Upper lobe of left lung (tissue), 6 donors: ENCODE measurements at regions not wholly inside any gene's neighbourhood (a gene's known extent, or its start where the extent isn't known, plus 50 kb on each side); places are given as distances from the start of the nearest gene placed in this dataset.

ENCODE experiments used
- ATAC-seq, 2 donors: fragments of 200-7000 bp; cut with Tn5 transposase; one replicate each; pipeline ENCODE4 v1.9.1; 2022; ENCODE audit warnings: mild to moderate bottlenecking in 2 of 2, moderate library complexity in 2 of 2; ENCODE audit not compliant: low FRiP score in 2 of 2
- DNase-seq, 2 donors: peaks; one replicate each; pipeline ENCODE4 v3.0.0-alpha.2; 2019 to 2020
- H3K27ac ChIP-seq, 4 donors: fragments of 200-600 bp; sonication (generic); one replicate each; pipeline ENCODE4 v1.5.1; 2016 to 2019
- H3K27me3 ChIP-seq, 4 donors: fragments of 200-600 bp; sonication (generic); one replicate each; pipeline ENCODE4 v1.5.1; 2017 to 2019
- H3K36me3 ChIP-seq, 4 donors: fragments of 200-600 bp; sonication (generic); one replicate each; pipeline ENCODE4 v1.5.1; 2016 to 2019
- H3K4me1 ChIP-seq, 4 donors: fragments of 200-600 bp; sonication (generic); one replicate each; pipeline ENCODE4 v1.5.1; 2018 to 2019
- H3K4me3 ChIP-seq, 4 donors: fragments of 200-600 bp; sonication (generic); one replicate each; pipeline ENCODE4 v1.5.1; 2017 to 2019; ENCODE audit warnings: mild to moderate bottlenecking in 2 of 4, moderate library complexity in 1 of 4
- H3K9me3 ChIP-seq, 4 donors: fragments of 200-600 bp; sonication (generic); one replicate each; pipeline ENCODE4 v1.5.1; 2018 to 2019
- CTCF ChIP-seq, 6 experiments: fragments of 450-650 bp in 4 of 6; fragments of 200-600 bp in 2 of 6; sonication (generic) in 2 of 6; IDR thresholded peaks; one replicate each; pipeline ENCODE4 v1.5.1; 2016 to 2019; ENCODE audit warnings: antibody characterized with exemption in 6 of 6
- EP300 ChIP-seq, 4 donors: sonication (generic); formaldehyde crosslinking; IDR thresholded peaks; one replicate each; pipeline ENCODE4 v1.5.1; 2017; ENCODE audit warnings: antibody characterized with exemption in 4 of 4, control low read depth in 2 of 4
- POLR2A ChIP-seq, 4 donors: fragments of 450-650 bp; IDR thresholded peaks; one replicate each; pipeline ENCODE4 v1.5.1; 2016 to 2017; ENCODE audit warnings: antibody characterized with exemption in 4 of 4, mild to moderate bottlenecking in 2 of 4
- POLR2AphosphoS5 ChIP-seq, 2 donors: sonication (generic); formaldehyde crosslinking; IDR thresholded peaks; one replicate each; pipeline ENCODE4 v1.5.1; 2017; ENCODE audit warnings: antibody characterized with exemption in 2 of 2
- WGBS, 2 donors: methylation state at CpG; one replicate each; pipeline ENCODE4 v1.1.5; 2017 to 2018; 5-methylcytosine and 5-hydroxymethylcytosine counted together
- donor health status: DM: no; HTN: no; CAD: no; lungs with moderate emphysema.
- donor health status: DM: no; HTN: yes; CAD: no; lungs with severe emphysema.

DNA sequence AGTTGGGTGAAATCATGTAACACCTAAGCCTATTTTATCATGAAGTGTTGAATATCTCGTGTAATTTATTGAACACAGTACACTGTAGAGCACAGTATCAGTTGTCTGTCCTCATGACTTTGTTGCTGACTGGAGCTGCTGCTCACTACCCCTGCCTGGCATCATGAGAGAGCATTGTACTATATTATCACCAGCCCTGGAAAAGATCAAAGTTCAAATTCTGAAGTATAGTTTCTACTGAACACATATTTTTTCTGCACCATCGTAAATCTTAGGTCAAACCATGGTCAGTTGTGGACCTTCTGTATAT is 169.3 kb upstream of the RAI14 start:
- WGBS, 2 donors, result 31 to 39% methylated on average over 2 of the region's 2 CpGs
- H3K4me1 ChIP-seq, result peaks cover 13 to 34% (median 24%) of the 10 kb centered on the region in 4 donors
- DNase-seq (no peak), ATAC-seq (no peak)
- H3K36me3 ChIP-seq, result no peaks in the 10 kb centered on the region
- H3K27ac ChIP-seq, result peak overlapping the region in 3 of 4 donors; percentile 63 to 78 (median 76)
- no peaks in the 10 kb centered on the region for H3K9me3 ChIP-seq
- no peak overlapping the region for H3K4me3 ChIP-seq
- no peaks in the 10 kb centered on the region for H3K27me3 ChIP-seq
- TF ChIP-seq POLR2A (IDR thresholded peaks at IDR 0.05) (no peak), CTCF (IDR thresholded peaks at IDR 0.05) (no peak), EP300 (IDR thresholded peaks at IDR 0.05) (no peak), POLR2AphosphoS5 (IDR thresholded peaks at IDR 0.05) (no peak)

DNA sequence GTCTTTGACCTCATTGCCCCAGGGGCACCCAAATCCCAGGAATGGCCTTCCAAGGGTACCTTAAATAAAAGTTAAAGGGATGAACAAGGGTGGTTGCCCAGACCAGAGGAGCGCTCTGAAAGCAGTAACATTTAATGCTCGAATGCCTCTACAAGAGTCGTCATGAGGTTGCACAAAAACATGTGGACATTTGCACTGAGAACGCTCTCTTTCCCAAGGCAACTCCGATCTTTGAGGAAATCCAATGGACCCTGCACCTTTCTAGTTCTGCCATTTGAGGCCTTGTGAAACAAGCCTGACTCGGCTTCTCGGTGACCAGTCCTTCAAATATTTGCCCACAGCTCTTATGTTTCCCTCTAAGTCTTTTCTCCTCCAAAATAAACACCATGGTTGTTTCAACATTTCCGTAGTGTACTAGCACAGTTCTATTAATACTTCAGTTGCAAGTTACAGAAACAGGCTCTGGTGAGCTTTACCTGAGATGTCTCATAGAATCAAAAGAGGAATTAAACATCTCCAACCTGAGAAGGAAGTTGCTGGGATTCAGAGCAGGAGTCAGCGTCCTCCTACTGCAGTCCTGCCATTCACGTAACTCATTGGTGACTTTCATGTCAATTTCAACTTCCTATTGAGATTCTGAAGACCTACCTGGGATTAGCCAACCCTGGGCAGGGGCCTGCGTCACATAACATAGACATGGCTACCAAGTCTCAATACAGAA is 168.8 kb upstream of the RAI14 start:
- 62 to 71% methylated on average over 11 of the region's 11 CpGs for WGBS, 2 donors
- peaks cover 13 to 34% (median 24%) of the 10 kb centered on the region in 4 donors for H3K4me1 ChIP-seq
- H3K4me3 ChIP-seq, result no peak overlapping the region
- H3K27me3 ChIP-seq, result no peaks in the 10 kb centered on the region
- peak overlapping the region; percentile 12 to 78 (median 70) for H3K27ac ChIP-seq
- no peak for TF ChIP-seq CTCF (IDR thresholded peaks at IDR 0.05)
- TF ChIP-seq POLR2AphosphoS5 (IDR thresholded peaks at IDR 0.05), result peak in 1 of 2 donors; percentile 8
- peak in 2 of 4 donors; percentile 27 to 89 for TF ChIP-seq EP300 (IDR thresholded peaks at IDR 0.05)
- TF ChIP-seq POLR2A (IDR thresholded peaks at IDR 0.05), result peak in 1 of 4 donors; percentile 40
- no peaks in the 10 kb centered on the region for H3K9me3 ChIP-seq
- DNase-seq (peak in 1 of 2 donors; percentile 72), ATAC-seq (peak; percentile 43 to 82)
- H3K36me3 ChIP-seq, result no peaks in the 10 kb centered on the region

DNA sequence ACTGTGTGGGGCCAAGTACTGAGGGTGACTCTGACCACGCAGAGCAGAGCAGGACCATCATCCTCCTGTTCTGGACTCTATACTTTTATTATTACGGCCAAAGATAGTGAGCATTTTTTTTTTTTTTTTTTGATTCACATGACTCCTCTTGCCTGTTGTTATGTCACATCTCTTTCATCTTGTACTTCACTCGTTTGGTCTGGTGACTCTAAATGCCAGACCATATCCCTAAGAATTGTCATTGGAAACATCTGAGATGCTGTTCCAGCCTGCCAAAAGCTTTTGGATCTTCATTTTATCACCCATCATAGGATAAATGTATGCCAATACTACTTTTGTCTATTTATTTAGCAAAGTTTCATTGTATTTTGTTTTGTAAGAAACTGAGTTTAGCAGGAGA is 168.2 kb upstream of the RAI14 start:
- Histone ChIP-seq H3K9me3 (no peaks in the 10 kb centered on the region), H3K27me3 (no peaks in the 10 kb centered on the region), H3K4me3 (no peak overlapping the region), H3K36me3 (no peaks in the 10 kb centered on the region), H3K27ac (peak overlapping the region; percentile 12 to 78 (median 70)), H3K4me1 (peaks cover 13 to 34% (median 24%) of the 10 kb centered on the region in 4 donors)
- no peak for DNase-seq
- no peak for TF ChIP-seq CTCF (IDR thresholded peaks at IDR 0.05)
- TF ChIP-seq POLR2A (IDR thresholded peaks at IDR 0.05), result no peak
- no peak for TF ChIP-seq EP300 (IDR thresholded peaks at IDR 0.05)
- no peak for TF ChIP-seq POLR2AphosphoS5 (IDR thresholded peaks at IDR 0.05)
- WGBS, 2 donors, result 64 to 74% methylated on average over 3 of the region's 3 CpGs
- ATAC-seq, result no peak

DNA sequence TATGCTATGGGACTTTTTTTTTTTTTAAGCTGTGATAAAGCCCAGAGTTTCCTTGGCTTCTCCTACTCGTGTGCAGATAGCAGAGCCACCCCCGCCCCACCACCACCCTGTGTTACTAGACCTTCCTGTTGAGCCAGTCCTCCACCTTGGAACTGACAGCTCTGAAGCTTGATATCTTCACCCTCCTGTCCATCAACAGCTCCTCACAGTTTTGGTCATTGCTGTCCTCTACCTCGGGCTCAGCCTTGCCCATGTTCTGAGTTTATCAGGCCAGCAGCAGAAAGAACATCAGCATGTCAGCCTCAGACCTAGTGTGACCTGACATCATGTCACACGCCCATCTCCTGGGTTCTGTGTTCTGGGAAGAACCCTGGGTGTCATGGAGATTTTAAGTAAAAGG is 167.1 kb upstream of the RAI14 start:
- no peak overlapping the region for H3K4me3 ChIP-seq
- H3K36me3 ChIP-seq, result no peaks in the 10 kb centered on the region
- H3K4me1 ChIP-seq, result peaks cover 13 to 34% (median 24%) of the 10 kb centered on the region in 4 donors
- TF ChIP-seq EP300 (IDR thresholded peaks at IDR 0.05) (no peak), CTCF (IDR thresholded peaks at IDR 0.05) (no peak), POLR2AphosphoS5 (IDR thresholded peaks at IDR 0.05) (no peak), POLR2A (IDR thresholded peaks at IDR 0.05) (no peak)
- ATAC-seq, result no peak
- peak overlapping the region in 2 of 4 donors; percentile 59 to 65 for H3K27ac ChIP-seq
- H3K9me3 ChIP-seq, result no peaks in the 10 kb centered on the region
- 44 to 46% methylated on average over 2 to 4 of the region's 4 CpGs for WGBS, 2 donors
- no peaks in the 10 kb centered on the region for H3K27me3 ChIP-seq
- DNase-seq, result no peak
